ENCODE measurements at regions not wholly inside any gene's neighbourhood (a gene's known extent, or its start where the extent isn't known, plus 50 kb on each side); places are given as distances from the start of the nearest gene placed in this dataset.

GRCh38 chr10:78938695-78939672 lies 129.8 kb upstream of the ZMIZ1 start:
- no peak overlapping the region for H3K4me3 ChIP-seq (ENCODE audit: low read depth, low read length)
- no peaks in the 10 kb centered on the region for H3K27me3 ChIP-seq (ENCODE audit: control insufficient read depth, insufficient read depth, low read length)
- no peak for DNase-seq (ENCODE audit: low read depth)
- H3K36me3 ChIP-seq (ENCODE audit: control insufficient read depth, insufficient read depth, low read length) = no peaks in the 10 kb centered on the region
- no peak for TF ChIP-seq CTCF (IDR thresholded peaks at IDR 0.05; ENCODE audit: insufficient read depth, low read length, poor library complexity, severe bottlenecking)

- H3K4me3 ChIP-seq (ENCODE audit: low read depth, low read length) = no peak overlapping the region
- TF ChIP-seq CTCF (IDR thresholded peaks at IDR 0.05; ENCODE audit: insufficient read depth, low read length, poor library complexity, severe bottlenecking) = no peak
- no peaks in the 10 kb centered on the region for H3K36me3 ChIP-seq (ENCODE audit: control insufficient read depth, insufficient read depth, low read length)
These were observed 126.7 kb upstream of the ZMIZ1 start for GRCh38 chr10:78942091-78942501.

GRCh38 chr10:78944723-78945312 lies 123.9 kb upstream of the ZMIZ1 start:
- H3K27me3 ChIP-seq (ENCODE audit: control insufficient read depth, insufficient read depth, low read length) = peaks cover under 1% of the 10 kb centered on the region
- H3K36me3 ChIP-seq (ENCODE audit: control insufficient read depth, insufficient read depth, low read length) = no peaks in the 10 kb centered on the region

More at GRCh38 chr10:78942091-78942501, 126.7 kb upstream of the ZMIZ1 start:
- H3K27me3 ChIP-seq (ENCODE audit: control insufficient read depth, insufficient read depth, low read length) = no peaks in the 10 kb centered on the region
- no peak for DNase-seq (ENCODE audit: low read depth)

GRCh38 chr10:78945838-78946237 lies 122.9 kb upstream of the ZMIZ1 start:
- Histone ChIP-seq H3K27me3 (ENCODE audit: control insufficient read depth, insufficient read depth, low read length) (peaks cover 2% of the 10 kb centered on the region), H3K4me3 (ENCODE audit: low read depth, low read length) (no peak overlapping the region), H3K36me3 (ENCODE audit: control insufficient read depth, insufficient read depth, low read length) (no peaks in the 10 kb centered on the region)
- TF ChIP-seq CTCF (IDR thresholded peaks at IDR 0.05; ENCODE audit: insufficient read depth, low read length, poor library complexity, severe bottlenecking) = no peak
- no peak for DNase-seq (ENCODE audit: low read depth)

More at GRCh38 chr10:78944723-78945312, 123.9 kb upstream of the ZMIZ1 start:
- TF ChIP-seq CTCF (IDR thresholded peaks at IDR 0.05; ENCODE audit: insufficient read depth, low read length, poor library complexity, severe bottlenecking) = no peak
- H3K4me3 ChIP-seq (ENCODE audit: low read depth, low read length) = no peak overlapping the region
- DNase-seq (ENCODE audit: low read depth) = peak; percentile 52

- no peak for DNase-seq (ENCODE audit: low read depth)
- H3K27me3 ChIP-seq (ENCODE audit: control insufficient read depth, insufficient read depth, low read length) = peaks cover 2% of the 10 kb centered on the region
- no peak overlapping the region for H3K4me3 ChIP-seq (ENCODE audit: low read depth, low read length)
- no peak for TF ChIP-seq CTCF (IDR thresholded peaks at IDR 0.05; ENCODE audit: insufficient read depth, low read length, poor library complexity, severe bottlenecking)
- H3K36me3 ChIP-seq (ENCODE audit: control insufficient read depth, insufficient read depth, low read length) = no peaks in the 10 kb centered on the region
These were observed 121.5 kb upstream of the ZMIZ1 start for GRCh38 chr10:78947226-78947625.
